ENCODE measurements at regions not wholly inside any gene's neighbourhood (a gene's known extent, or its start where the extent isn't known, plus 50 kb on each side); places are given as distances from the start of the nearest gene placed in this dataset.

DNA sequence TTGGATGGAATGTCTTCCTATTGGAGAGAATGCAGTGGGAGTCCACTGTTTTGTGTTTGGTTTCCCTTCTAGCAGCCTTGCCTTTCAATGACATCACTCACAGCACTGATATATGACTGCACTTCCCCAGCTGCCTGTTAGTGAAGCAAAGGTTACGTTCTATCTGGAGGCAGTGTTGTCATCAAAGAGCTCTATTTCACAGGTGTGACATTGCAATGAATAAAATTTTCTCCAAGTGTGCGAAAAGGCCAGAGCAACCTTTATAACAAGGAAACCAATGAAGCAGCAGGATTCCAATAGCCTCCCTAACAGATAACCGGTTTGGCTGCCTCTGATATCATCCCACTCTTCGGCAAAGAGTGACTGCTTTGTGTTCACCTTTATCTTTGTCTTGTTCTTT, 523.5 kb upstream of the ZNF608 start:
- TF ChIP-seq EZH2 (IDR thresholded peaks at IDR 0.05; ENCODE audit: borderline replicate concordance, low read depth, low read length, severe bottlenecking): no peak
- no peak for TF ChIP-seq JUN (IDR thresholded peaks at IDR 0.05; ENCODE audit: borderline replicate concordance, insufficient read depth, insufficient read length, low read depth)
- TF ChIP-seq, protein P1, sequence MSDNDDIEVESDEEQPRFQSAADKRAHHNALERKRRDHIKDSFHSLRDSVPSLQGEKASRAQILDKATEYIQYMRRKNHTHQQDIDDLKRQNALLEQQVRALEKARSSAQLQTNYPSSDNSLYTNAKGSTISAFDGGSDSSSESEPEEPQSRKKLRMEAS (IDR thresholded peaks at IDR 0.05; ENCODE audit: insufficient read depth, insufficient read length): no peak
- TF ChIP-seq, protein P2, sequence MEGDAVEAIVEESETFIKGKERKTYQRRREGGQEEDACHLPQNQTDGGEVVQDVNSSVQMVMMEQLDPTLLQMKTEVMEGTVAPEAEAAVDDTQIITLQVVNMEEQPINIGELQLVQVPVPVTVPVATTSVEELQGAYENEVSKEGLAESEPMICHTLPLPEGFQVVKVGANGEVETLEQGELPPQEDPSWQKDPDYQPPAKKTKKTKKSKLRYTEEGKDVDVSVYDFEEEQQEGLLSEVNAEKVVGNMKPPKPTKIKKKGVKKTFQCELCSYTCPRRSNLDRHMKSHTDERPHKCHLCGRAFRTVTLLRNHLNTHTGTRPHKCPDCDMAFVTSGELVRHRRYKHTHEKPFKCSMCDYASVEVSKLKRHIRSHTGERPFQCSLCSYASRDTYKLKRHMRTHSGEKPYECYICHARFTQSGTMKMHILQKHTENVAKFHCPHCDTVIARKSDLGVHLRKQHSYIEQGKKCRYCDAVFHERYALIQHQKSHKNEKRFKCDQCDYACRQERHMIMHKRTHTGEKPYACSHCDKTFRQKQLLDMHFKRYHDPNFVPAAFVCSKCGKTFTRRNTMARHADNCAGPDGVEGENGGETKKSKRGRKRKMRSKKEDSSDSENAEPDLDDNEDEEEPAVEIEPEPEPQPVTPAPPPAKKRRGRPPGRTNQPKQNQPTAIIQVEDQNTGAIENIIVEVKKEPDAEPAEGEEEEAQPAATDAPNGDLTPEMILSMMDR (IDR thresholded peaks at IDR 0.05; ENCODE audit: extremely low read depth in 1 of 2, insufficient read depth in 1 of 2, low read depth in 1 of 2, low read length in 2 of 2): no peak
- no peak for TF ChIP-seq POLR2A (IDR thresholded peaks at IDR 0.05; ENCODE audit: low read depth, low read length)
- no peak for TF ChIP-seq POLR2AphosphoS5 (IDR thresholded peaks at IDR 0.05; ENCODE audit: insufficient read depth, low read depth, low read length)
- TF ChIP-seq MYC (IDR thresholded peaks at IDR 0.05; ENCODE audit: low read depth, low read length): no peak
- no peak for TF ChIP-seq FOS (IDR thresholded peaks at IDR 0.05; ENCODE audit: borderline replicate concordance, insufficient read depth, low read length)
- TF ChIP-seq GATA2 (IDR thresholded peaks at IDR 0.05; ENCODE audit: insufficient read depth, insufficient read length, low read depth, low read length): no peak

Data from endothelial cell of umbilical vein (primary cell).